NCI-H1417 (cell line): ENCODE measurements at regions not wholly inside any gene's neighbourhood (a gene's known extent, or its start where the extent isn't known, plus 50 kb on each side); places are given as distances from the start of the nearest gene placed in this dataset.
"Not testable (repeated sequence)": the region's sequence is repeated elsewhere in the genome, so short reads cannot be mapped to it uniquely, and the experiment has no call there.

Experiments
- DNase-seq, 3 experiments: peaks; one replicate each; lab custom pipeline; 2025; lab: John Stamatoyannopoulos, UW

DNA sequence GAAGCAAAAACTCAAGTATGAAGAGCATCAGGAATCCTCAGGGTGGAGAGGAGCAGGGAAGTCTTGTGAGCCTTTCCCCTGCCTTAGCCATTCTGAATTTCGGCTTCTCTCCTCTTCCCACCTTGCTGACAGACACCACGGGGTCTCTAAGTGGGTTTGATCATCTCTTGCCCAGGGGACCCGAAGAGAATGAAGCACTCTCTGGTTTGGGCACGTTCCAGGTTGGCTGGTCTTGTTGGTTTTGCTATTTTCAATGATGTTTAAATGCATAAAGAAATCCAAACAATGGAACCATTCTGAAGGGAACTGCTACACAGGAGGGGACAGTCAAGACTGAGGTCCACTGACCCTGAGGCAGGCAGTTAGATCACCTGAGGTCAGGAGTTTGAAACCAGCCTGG, 131.7 kb downstream of the PXDC1 start:
- DNase-seq, result no peak

DNA sequence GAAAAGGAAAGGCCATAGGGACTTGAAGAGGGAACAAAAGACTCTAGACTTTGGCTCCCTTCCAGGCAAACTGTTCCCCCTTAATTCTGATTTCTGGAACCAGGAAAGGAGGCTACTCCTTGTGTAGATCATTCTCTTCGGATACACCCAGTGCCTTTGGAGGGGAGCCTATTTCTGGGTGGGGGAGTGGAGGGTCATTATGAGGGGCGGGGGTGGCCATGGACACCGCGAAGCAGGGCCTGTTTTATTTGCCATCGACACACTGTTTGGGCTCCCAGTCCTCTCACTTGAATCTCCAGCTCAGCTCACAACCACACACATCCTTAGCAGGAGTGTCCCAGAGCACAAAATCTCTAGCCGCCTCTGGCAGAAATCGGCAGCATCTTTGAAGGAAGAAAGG, 132.3 kb downstream of the PXDC1 start:
- DNase-seq, result no peak

GRCh38 chr6:3618642-3619041, 132.9 kb downstream of the PXDC1 start:
- DNase-seq, result peak in 1 of 3 experiments; percentile 11

DNA sequence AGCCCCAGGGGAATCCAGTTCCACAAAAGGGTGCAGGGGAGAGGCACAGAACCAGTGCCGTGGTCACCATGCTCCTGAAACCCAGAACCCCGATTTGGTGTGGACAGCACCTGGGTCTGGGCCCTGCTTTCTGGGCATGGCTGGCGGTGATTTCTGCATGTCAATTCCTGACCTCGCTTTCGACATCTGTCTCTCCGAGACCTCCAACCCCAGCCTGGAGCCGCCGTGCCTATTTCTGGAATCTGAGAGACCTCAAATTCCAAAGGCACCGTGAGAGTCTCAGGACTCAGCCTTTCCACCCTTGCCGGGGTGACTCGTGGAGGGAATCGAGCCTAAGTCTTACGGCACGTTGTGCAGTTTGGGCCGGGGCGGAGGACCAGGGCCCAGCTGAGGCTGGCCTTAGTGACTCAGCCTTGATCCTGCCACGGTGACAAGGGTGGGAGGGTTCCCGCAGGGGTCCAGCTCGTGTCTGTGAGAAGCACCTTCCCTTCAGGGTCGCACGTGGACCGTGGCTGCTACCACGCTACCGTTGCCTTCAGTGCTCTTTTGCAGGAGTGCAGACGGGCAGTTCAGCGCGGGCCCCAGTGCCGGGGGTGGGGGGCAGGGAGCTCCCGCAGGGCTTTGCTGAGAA, 133.7 kb downstream of the PXDC1 start:
- DNase-seq, result no peak

GRCh38 chr6:3617192-3617631, 134.3 kb downstream of the PXDC1 start:
- DNase-seq, result peak in 2 of 3 experiments; percentile 33 to 34

GRCh38 chr6:3616565-3617176, 134.8 kb downstream of the PXDC1 start:
- peak in 1 of 3 experiments; percentile 16 for DNase-seq

DNA sequence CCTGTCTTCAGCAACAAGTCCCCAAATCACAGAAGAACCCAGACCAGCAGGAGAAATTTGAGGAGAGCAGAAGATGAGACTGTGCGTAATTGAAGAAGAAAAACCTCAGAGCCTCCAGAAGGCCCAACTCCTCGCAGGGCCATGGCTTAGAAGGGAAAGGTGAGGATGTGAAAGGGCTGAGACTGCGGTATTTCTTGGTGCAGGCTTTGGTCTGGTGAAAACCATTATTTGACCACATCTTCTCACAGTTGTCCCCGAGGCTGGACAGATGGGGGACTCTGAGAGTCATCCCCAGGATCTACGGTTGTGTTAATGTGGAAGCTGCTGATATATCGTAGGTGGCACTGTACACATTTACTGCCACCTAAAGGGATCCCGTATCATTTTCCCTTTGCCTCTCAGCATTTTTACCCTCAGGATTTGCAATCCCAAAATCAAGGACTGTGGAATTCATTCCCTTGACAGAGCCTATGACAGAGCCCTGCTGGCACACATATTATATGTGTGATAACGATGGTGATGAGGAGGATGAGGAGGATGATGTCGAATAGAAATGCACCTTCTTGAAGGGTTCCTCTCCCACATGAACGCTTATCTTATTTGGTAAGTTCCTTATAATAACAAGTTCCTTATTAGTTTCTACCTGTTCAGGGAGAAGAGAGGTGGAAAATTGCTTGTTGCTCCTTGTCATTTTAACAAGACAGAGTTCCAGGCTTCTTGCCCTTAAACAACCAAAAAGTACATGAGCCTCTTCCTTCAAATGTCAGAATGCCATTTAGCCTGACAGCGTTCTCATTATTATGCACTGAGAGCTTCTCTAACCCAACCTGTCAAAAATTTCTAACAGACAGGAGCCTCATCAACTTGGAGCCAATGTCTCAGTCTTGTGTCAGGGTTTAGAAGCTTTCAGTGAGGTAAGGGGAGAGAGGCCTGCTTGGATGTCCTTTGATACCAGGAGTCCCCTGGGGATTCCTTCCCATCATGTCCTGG, 135.8 kb downstream of the PXDC1 start:
- DNase-seq, result no peak

- DNase-seq, result no peak
These were observed 136.6 kb downstream of the PXDC1 start for GRCh38 chr6:3614918-3615317.

DNA sequence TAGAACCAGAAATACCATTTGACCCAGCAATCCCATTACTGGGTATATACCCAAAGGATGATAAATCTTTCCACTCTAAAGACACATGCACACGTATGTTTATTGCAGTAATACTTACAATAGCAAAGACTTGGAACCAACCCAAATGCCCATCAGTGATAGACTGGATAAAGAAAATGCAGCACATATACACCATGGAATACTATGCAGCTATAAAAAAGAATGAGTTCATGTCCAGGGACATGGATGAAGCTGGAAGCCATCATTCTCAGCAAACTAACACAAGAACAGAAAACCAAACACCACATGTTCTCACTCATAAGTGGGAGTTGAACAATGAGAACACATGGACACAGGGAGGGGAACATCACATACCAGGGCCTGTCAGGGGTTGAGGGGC, 137.9 kb downstream of the PXDC1 start:
- DNase-seq, result not testable (repeated sequence)

- peak; percentile 69 to 92 (median 81) for DNase-seq
These were observed 139.0 kb downstream of the PXDC1 start for GRCh38 chr6:3612341-3613041.

- no peak for DNase-seq
These were observed 140.6 kb downstream of the PXDC1 start for GRCh38 chr6:3610921-3611320.

DNA sequence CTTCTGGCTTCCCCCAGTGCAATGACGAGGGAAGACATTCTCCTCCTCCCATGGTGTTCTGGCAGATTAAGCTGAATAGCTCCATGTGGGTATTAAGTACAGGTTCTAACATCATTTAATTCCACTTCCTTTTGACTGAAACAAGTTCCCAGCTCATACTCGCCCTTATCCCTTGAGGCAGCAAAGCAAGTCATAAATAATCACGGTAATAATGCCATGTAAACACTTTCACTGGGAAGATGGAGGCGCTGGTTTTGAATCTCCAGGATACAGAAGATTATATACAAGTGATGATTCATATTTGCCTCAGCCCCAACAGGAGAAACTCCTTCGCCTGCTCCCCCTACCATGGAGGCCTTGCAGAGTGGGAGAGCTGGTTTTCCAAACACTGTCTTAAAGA, 141.3 kb downstream of the PXDC1 start:
- peak in 2 of 3 experiments; percentile 44 to 84 for DNase-seq

DNA sequence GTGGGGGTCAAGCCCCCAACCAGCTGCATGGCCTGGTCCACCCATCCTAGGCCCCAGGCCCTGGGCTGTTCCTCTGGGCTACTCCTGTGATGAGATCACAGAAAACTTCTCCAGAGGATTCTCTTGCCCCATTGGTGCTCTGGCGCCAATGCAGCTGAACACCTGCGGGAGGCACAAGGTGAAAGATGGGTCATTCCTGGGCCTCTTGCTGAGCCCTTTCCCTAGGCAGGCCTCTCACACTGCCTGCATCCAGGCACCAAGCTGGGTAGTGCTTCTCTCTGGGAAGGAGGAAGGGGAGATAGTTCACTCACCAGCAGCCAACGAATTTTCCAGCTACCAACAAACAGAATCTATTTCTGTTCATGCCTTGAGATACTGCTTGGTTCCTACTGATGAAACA, 142.1 kb downstream of the PXDC1 start:
- no peak for DNase-seq

GRCh38 chr6:3608159-3608558, 143.4 kb downstream of the PXDC1 start:
- DNase-seq, result peak in 2 of 3 experiments; percentile 22 to 69

GRCh38 chr6:3607599-3607998, 143.9 kb downstream of the PXDC1 start:
- no peak for DNase-seq

- no peak for DNase-seq
These were observed 144.3 kb downstream of the PXDC1 start for GRCh38 chr6:3607171-3607570.

DNA sequence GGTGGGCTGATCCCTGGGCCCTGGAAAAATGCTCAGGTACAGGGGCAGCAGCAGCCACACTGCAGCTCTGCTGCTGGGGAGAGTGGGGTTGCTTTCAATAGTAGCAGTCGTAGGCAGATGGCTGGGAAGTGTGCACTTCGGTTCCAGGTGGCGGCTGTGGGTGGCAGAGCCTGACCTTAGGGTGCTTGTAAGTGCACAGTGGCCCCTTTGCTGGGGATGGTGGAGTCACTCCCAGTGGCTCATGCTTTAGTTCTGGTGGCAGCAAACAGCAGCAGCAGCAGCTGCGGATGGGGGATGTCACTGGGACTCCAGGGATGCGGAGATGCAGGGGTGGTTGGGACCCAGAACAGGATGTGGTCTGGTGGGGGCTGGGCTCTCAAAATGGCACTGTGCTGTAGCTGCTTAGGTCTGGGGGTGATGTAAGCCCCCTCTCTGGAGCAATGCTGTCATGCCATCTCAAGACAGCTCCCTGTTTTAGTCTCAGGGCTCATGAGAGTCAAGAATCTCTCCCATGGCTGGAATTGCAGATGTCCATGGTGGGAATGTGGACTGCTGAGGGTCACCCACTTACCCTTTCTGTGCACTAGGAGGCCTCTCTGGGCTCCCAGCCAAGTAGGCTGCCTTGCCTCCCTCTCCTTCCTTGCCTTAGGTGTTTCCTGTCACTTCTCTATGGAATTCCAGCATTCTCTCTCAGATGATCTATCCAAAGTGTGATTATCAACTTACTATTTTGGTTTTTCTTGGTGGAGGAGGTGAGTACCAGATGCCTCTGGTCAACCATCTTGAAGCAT, 146.7 kb upstream of the SLC22A23 start:
- no peak for DNase-seq

- DNase-seq, result no peak
These were observed 144.7 kb upstream of the SLC22A23 start for GRCh38 chr6:3601570-3601969.

- no peak for DNase-seq
These were observed 140.7 kb upstream of the SLC22A23 start for GRCh38 chr6:3597500-3598064.

GRCh38 chr6:3596766-3597165, 139.9 kb upstream of the SLC22A23 start:
- no peak for DNase-seq

DNA sequence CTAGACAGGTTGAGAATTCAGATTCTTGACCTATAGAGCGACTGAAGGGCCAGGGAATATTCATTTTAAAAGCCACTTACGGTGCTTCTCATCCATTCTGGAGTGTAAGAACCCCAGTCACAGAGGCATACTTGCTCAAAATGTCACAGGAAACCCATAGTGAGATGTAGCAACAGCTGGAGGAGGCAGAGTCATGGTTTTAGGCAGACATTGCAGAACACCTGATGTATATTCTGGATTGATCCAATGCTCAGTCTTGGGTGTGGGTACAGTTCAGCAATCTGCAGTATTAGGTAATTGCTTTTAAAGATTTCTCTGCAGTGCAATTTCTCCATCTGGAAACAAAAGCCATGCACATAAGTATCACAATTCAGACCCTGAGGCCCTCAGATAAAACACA, 137.4 kb upstream of the SLC22A23 start:
- no peak for DNase-seq
